GM21723 (cell line): ENCODE measurements at regions not wholly inside any gene's neighbourhood (a gene's known extent, or its start where the extent isn't known, plus 50 kb on each side); places are given as distances from the start of the nearest gene placed in this dataset.

ENCODE experiments used
- ATAC-seq: cut with Tn5 transposase; IDR thresholded peaks from one replicate; pipeline ENCODE4 v1.9.1; 2021; ENCODE audit warnings: mild to moderate bottlenecking, moderate library complexity; ENCODE audit not compliant: unreplicated experiment

DNA sequence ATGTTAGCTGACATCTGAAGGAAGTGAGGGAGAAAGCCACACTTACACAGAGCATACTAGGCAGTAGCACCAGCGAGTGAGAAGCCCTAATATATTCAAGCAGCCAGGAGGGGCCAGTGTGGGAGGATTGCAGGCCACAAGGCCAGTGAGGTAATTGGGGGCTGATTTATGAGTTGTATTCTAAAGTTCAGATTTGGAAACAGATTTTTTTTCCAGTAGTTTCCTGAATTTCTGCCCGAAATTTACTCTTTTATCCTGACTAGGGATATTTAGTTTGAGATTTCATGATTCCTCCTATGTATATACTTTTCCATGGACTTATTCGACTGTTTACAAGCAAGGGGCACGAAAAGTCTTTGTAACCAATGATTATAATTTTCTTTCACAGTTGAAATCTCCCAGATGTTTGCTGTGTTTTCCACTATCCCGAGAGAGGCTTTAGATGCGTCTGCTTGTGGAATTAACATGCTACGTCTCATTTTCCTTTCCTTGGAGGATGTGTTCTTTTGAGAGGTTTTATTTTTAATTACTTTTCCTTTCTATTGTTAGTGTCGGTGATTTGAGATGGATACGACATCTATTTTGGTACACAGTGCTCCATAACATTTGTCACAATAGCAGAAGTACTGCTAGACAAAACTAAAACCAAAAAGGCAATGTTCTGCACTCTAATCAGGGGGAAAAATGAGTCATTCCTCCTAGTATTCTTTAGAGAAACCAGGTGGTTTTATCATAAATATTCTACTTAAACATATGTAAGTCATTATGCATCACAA lies 356.3 kb upstream of the HSF2 start:
- ATAC-seq, result no peak

DNA sequence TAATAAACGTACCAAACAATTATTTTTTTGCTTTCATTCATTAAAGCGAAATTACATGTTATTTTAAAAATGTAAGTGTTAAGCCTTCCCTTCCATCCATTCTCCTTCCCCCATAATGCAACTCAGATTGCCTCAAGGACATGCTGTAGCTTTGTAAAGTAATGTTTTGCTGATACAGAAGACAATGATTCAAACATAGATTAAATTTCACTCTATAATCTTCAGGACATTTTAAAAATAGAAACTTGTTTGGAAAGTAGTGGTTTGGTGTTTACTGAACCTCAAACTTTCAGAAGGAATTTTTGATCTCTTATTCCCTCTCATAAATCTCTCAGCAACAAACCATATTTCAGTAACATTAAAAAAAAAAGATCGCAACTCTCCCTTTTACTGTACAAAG lies 350.9 kb upstream of the HSF2 start:
- ATAC-seq, result no peak

DNA sequence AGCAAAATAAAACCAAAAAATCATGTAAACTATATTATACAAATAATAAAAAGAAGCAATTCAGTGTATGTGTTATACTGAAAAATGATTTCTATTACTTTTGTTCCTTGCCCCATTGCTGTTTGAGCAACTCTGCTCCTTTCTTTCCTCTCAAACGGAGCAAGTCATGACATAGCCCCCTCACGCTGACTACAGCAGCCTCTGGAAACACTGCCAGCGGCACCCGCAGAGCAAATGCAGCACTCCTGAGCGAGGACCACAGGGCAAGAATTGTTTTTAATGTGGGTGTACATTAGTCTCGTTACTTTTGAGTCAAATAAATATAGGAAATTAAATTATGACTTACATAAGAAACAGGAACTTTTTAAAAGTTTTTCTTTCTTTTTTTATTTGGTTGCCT lies 350.1 kb upstream of the HSF2 start:
- no peak for ATAC-seq

DNA sequence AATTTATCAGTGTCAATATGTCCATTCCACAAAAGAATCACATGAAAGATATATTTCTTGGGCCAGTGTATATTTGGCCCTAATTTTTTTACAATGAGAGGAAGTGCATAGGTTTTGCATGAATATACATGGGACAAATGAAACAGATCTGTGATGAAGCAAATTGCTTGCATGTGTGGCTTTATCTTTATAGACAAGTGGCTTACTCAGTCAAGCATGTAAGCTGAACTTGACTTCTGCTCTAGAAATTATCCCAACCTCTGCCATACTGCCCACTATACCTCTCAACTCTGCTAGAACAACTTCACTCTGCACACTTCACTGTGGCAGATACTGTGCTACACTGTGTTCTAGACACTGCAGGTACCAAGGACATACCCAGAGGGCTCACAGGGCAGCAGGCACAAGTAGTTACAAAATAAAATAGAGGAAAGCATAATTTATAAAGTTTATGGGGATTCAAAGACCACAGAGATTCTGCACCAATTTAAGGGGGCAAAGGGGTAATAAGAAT lies 349.2 kb upstream of the HSF2 start:
- ATAC-seq, result no peak

DNA sequence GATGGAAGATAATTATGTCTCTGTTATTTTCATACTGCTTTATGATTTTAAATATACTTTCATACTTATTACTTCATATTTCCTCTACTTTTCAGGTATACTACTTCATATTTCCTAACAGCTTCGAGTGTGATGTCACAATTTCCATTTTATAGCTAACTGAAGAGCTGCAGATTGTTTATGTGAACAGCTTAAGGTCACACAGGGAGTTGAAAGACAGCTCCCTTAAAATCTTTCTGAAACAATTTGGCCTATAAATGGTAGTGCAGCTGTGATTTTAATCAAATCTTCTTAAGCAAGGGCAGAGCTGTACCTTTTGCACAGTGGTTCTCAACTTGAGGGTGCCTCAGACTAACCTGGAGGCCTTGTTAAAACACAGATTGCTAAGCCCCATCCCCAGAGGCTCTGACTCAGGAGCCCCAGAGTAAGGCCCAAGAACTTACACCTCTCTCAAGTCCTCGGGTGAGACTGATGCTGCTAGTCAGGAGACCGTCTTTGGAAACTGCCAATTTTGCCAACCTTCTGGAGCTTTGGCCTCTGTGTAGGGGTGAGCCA lies 347.0 kb upstream of the HSF2 start:
- no peak for ATAC-seq

DNA sequence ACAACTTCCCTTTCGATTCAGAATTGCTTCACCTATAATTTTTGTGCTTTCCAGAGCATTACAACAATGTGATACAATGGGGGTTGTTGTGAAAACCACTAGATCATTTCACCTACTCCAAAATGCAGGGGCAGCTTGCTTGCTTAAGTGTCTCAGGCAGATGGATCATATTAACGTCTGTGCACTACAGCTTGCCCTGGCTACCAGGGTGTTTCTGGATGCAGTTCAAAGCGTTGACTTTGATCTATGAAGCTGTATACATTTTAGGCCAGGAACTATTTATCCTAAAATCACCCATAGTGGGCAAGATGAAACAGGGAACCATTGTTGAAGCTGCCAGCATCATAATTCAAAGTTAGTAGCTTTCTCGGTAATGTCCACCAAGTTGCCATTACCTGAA lies 339.5 kb upstream of the HSF2 start:
- no peak for ATAC-seq

DNA sequence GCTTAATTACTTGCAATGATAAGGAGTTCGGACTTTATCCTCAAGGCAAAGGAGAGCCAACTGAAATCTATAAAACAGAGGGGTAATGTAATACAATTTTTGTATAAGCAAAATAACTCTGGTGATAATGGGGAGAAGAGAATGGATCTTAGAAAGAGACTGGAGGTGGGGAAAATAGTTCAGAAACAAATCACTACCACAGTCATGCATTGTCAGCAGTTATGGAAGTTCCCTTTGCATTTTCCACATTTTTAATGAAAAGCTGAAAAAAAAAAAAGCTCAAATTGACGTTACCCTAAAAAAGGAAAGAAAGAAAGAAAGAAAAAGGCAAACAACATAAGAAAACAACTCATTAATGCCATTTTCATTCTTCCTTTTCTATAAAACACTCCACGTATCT lies 337.6 kb upstream of the HSF2 start:
- no peak for ATAC-seq

DNA sequence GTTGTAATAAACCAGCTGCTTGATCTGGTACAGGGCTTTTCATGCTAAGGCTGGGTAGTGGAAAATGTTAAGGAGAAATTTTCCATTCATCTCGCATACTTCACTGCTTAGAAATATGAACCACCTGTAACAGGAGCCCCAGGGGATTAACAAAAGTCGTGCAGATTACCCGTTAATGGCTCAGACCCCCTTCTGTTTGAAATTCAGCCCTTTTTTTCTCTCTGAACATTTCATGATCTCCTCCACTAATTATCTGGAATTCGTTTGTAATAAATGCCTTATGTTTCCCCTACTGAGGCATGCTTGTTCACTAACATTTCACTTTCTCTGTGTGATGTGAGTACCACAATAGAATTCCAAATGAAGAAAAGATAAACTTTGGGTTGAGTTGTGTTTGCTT lies 336.4 kb upstream of the HSF2 start:
- no peak for ATAC-seq

DNA sequence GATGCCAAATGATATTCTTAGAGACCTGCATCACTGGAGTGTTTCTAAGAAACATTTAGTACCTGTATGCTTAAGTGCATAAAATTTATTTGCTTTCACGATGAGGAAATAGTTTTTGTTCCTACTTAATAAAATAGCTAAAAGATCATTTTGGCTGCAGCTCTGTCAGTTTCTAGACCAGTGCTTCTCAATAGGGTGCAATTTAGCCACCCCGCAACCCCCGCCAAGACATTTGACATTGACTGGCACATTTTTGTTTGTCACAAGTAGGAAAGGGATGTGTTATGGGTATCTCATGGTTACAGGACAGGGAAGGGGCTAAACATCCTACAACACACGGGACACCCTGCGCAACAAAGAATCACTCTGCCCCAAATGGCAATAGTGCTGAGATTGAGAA lies 335.7 kb upstream of the HSF2 start:
- no peak for ATAC-seq

DNA sequence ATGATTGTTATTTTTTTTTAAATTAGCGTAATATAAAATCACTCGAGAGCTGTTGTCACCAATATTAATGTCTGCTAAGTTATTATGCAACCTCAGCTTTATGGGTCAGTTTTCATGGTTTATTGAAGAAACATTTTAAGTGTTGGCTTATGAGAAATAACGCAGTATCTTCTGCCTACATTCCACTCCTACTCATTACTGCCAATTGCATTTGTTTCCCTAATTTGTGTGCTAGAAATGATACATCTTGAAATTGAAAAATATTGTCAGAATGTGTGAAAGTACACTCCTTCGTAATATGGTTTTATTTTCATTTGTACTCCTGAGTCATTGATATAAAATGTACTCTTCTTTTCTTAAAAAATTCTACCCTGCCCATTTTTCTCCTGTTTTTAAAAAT lies 333.3 kb upstream of the HSF2 start:
- ATAC-seq, result no peak

DNA sequence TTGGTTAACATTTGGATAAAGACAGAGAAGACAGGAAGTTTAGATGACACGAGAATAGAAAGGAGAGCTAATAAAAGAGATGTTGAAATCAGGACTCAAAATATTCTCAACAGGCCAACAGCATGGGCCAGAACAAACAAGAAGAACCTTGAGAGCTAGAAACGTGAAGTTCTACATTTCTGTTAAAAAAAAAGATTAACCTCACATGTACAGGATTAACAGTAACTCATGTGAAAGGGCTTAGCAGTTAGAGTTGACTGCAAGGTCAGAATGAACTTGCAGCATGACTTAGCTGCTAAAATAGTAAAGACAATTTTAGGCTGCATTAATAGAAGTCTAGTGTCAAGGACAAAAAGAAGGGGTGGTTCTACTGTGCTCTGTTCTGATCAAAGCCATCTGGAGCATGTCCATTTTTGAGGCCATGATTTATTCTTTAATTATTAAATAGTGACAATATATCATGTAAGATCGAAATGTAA lies 331.1 kb upstream of the HSF2 start:
- ATAC-seq, result no peak

DNA sequence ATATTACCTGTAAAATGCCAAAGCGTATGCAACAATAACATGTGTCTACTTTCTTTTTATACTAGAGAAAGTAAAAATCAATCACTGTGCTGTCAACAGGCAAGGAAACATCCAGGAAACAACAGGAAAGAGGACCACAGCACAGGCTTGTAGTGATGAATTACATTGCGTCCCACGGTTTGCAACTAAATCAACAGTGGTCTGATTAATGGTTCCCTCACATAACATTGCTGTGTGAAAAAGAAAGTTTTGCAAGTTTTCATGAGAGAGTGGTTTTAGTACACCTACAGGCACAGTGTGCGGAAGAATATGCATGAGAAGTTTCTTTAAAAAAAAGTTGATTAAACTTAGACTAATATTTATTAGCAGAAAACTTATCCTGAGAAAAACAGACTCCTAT lies 329.5 kb upstream of the HSF2 start:
- ATAC-seq, result no peak

DNA sequence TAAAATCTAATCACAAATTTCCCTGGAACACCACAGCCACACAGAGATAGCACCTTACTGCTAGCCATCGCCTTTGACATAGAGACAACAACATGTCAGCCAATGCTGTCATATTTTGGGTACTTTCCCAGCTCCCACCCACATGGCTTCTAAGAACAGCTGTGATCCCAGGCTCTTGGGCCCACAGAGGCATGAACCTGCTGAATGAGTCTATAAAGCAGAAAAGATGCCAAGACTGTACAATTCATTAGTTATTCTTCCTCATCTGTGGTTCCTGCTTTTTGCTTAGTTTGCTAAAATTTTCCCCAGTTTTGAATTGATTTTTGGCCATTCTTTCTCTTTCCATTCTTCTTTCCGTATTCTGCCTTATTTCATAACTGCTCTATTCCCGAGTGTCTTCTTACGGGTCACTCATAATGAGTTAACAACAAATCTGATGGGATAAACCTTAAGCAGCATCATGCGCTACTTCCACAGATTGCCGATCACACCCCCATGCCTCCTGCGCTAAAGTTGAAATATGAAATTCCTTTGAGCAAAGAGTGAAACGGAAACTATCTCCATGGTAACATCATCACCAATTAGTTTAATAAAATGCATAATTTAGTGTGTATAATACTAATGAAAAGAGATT lies 327.3 kb upstream of the HSF2 start:
- ATAC-seq, result no peak

DNA sequence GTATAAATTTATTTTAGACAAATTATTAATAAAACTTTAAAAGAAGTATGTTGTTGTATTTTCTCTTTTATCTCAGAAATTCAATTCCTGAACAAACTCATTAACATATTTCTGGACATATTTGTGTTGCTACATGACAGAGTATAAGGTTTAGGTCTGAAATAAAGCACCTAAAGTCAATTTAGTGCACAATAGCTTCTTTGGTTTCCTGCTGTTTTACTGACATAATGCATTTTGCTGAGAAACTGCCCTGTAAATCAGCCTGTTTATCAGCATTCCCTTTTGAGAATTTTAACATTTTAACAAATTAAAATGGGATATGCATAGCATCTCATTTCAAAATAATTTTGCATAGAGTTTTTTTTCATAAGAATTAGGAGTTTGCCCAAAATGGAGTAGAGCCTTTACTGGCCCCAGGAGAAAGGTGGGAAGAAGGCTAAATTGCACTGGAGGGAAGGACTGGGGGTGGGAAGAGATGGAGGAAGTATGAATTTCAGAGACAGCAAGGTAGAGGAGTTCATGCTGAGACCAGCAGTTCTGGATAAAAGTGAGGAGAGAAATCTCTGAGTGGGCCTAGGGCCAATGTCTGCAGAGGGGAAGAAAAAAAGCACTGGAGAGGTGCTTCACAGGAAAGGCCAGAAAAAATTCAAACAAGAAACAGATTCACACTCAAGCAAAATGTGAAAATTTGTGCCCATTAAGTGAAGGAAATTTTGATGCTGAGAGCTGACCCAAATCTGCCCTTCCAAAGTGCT lies 324.2 kb upstream of the HSF2 start:
- no peak for ATAC-seq

DNA sequence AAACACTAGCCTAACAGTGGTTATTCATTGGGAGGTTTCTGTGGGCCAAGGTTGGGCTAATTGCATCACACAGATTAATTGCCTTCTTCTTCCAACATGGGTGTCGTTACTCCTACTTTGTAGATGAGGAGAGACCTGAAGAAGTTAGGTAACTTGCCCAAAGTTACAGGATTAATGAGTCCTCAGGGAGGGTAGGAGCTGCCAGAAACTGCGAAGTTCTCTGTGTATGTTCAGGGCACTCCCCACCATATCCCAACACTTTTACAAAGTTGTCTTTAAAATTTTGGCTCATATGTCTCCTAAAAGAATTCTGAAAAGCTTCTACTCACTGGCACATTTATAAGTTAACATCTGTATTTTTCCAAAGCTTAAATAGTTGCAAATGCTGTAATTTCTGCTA lies 323.5 kb upstream of the HSF2 start:
- ATAC-seq, result no peak

DNA sequence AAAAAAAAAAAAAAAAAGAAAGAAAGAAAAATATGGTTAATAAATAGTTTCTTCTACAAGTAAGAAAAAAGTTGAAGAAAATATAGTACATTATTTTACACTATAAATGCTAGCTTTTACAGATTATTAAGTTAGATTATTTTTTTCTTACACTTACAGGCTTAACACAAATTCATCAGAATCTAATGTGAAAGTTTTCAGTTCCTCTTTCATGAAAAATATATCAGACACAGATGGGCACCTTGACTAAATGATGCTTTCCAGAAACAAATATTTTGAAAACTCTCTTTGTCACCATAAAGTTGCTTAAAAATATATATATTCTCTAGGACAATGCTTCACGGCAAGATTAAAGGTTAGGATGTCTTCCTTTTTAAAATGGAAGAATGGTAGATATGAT lies 321.8 kb upstream of the HSF2 start:
- peak; percentile 53 for ATAC-seq

DNA sequence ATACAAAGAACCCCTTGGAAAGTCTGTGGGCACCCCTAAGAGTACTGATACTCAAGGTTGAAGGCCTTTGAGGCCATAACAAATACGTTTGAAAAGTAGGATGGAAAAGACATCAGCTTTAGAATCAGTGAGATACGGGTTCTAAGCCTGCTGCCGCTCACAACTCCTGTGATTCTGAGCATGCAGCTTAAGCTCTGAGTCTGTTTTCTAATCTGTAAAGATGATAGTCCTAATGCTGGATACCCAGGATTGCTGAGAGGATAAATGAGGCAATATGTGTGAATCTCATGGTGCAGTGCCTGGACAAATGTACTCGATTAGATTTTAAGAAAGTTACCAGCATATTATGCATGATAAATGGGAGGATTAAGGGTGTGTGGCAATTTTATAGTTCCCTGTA lies 321.0 kb upstream of the HSF2 start:
- no peak for ATAC-seq

DNA sequence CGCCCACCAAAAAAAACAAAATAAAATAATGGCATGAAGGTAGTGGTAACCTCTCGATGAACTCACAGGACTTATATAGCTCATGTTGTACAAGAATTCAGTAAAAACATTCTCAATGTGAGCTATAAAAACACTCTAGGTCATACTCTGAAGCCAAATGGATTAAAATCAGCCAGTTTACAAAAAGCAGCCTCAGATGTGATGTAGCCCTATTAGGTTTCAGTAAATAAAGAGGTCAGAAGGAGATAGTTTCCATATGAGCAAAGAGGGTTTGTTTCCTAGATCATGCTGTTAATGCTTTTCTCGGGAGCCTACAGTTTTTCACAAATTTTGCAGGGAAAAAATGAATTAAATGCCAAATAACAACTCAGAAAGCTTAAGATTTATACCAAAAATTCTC lies 319.5 kb upstream of the HSF2 start:
- ATAC-seq, result no peak

DNA sequence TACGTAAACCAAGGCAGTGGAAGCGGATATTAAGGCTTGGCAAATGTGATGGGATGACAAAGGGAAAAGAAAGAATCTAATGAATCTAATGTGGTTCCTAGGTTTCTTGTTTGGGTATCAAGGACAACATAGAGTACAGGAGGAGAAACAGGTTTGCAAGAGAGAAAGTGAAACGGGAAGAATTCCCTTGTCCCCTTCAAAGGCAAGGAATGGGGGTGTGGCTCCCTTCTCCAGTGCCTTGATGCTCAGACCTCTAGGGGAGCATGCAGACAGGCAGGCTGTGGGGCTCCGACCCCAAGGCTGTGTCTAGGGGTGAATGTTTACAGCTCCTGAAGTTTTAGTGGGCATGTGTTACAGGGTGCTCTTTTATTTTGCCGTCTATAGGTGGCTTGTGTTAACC lies 317.5 kb upstream of the HSF2 start:
- ATAC-seq, result no peak

DNA sequence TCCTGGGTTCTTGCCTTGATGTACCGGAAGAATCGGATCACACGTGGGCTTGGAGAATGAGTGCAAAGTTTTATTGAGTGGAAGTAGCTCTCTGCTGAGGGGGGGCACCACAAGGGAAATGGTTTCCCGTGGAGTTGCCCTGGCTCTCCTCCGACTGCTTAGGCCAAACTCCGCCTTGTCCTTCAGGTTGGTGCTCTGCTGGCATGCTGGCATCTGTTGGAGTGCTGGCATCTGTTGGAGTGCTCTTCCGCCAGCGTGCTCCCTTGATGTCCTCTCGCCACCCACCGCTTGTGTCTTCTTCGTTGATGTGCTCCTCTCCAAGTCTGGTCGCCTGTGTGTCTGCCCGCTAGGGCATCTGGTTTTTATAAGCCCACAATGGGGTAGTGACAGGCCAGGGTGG lies 317.1 kb upstream of the HSF2 start:
- ATAC-seq, result no peak

DNA sequence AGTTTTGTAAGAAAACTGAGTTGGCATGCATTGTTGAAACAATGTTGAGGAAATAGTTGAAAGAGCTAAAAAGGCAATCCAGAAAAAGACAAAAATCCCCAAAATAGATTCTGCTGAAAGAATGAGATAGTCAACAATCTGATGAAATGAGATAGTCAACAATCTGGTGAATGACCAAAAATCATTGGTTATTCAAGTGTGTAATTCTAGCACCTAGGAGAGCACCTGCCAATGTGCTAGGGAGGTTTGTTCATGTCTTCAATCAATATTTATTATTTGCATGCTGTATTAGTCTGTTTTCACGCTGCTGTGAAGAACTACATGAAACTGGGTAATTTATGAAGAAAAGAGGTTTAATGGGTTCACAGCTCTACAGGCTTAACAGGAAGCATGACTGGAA lies 307.1 kb upstream of the HSF2 start:
- no peak for ATAC-seq
